H9 (cell line): ENCODE measurements at regions not wholly inside any gene's neighbourhood (a gene's known extent, or its start where the extent isn't known, plus 50 kb on each side); places are given as distances from the start of the nearest gene placed in this dataset.
A peak's percentile ranks its signal among the peaks of the same experiment; 100 is the strongest.

Experiments used
- DNase-seq: peaks from one replicate; pipeline ENCODE4 v3.0.0-alpha.2; 2017
- H2AFZ ChIP-seq: one replicate; pipeline ENCODE4 v1.6.1; 2013; ENCODE audit warnings: mild to moderate bottlenecking, low read length, control low read depth, moderate library complexity
- H2AK5ac ChIP-seq: 2 replicates; pipeline ENCODE4 v1.6.1; 2013; ENCODE audit warnings: low read length, control low read depth, mixed read lengths; ENCODE audit not compliant: insufficient read length
- H2BK120ac ChIP-seq: one replicate; pipeline ENCODE4 v1.6.1; 2013; ENCODE audit warnings: low read depth, mild to moderate bottlenecking, low read length, control low read depth, inconsistent platforms; ENCODE audit not compliant: poor library complexity, severe bottlenecking
- H2BK12ac ChIP-seq: 2 replicates; pipeline ENCODE4 v1.6.1; 2013; ENCODE audit warnings: low read length, control low read depth, mixed read lengths, low read depth; ENCODE audit not compliant: insufficient read length
- H2BK15ac ChIP-seq: 2 replicates; pipeline ENCODE4 v1.6.1; 2013; ENCODE audit warnings: low read depth, low read length, control low read depth
- H2BK20ac ChIP-seq: one replicate; pipeline ENCODE4 v1.6.1; 2013; ENCODE audit warnings: low read depth, mild to moderate bottlenecking, low read length, control low read depth, inconsistent platforms; ENCODE audit not compliant: poor library complexity, severe bottlenecking
- H2BK5ac ChIP-seq: 2 replicates; pipeline ENCODE4 v1.6.1; 2013; ENCODE audit warnings: low read length, control low read depth, mixed read lengths; ENCODE audit not compliant: insufficient read length
- H3K14ac ChIP-seq: 2 replicates; pipeline ENCODE4 v1.6.1; 2013; ENCODE audit warnings: low read length, control low read depth; ENCODE audit not compliant: insufficient read depth
- H3K18ac ChIP-seq: 2 replicates; pipeline ENCODE4 v1.6.1; 2013; ENCODE audit warnings: low read depth, mild to moderate bottlenecking, mixed read lengths, low read length, control low read depth; ENCODE audit not compliant: insufficient read length
- H3K23ac ChIP-seq: 2 replicates; pipeline ENCODE4 v1.6.1; 2013; ENCODE audit warnings: low read length, control low read depth, mixed read lengths, low read depth; ENCODE audit not compliant: insufficient read length
- H3K23me2 ChIP-seq: 2 replicates; pipeline ENCODE4 v1.6.1; 2013; ENCODE audit warnings: low read depth, mild to moderate bottlenecking, mixed read lengths, low read length, control low read depth; ENCODE audit not compliant: insufficient read length, poor library complexity, severe bottlenecking
- H3K27ac ChIP-seq: 2 replicates; pipeline ENCODE4 v1.5.1; 2013; ENCODE audit warnings: low read length, control low read depth, mixed read lengths, low read depth; ENCODE audit not compliant: insufficient read length
- H3K27me3 ChIP-seq: 2 replicates; pipeline ENCODE4 v1.6.1; 2013; ENCODE audit warnings: low read length, control low read depth, inconsistent platforms; ENCODE audit not compliant: insufficient read depth
- H3K4ac ChIP-seq: 2 replicates; pipeline ENCODE4 v1.6.1; 2013; ENCODE audit warnings: low read depth, mild to moderate bottlenecking, control low read depth, inconsistent platforms, low read length, moderate library complexity
- H3K4me1 ChIP-seq: 2 replicates; pipeline ENCODE4 v1.6.1; 2013; ENCODE audit warnings: low read length, control low read depth, inconsistent platforms; ENCODE audit not compliant: insufficient read depth
- H3K4me2 ChIP-seq: 2 replicates; pipeline ENCODE4 v1.6.1; 2013; ENCODE audit warnings: low read length, control low read depth, mixed read lengths; ENCODE audit not compliant: insufficient read length, insufficient read depth
- H3K56ac ChIP-seq: 2 replicates; pipeline ENCODE4 v1.6.1; 2013; ENCODE audit warnings: low read depth, mild to moderate bottlenecking, mixed read lengths, low read length, control low read depth; ENCODE audit not compliant: insufficient read length
- H3K79me1 ChIP-seq: 2 replicates; pipeline ENCODE4 v1.6.1; 2013; ENCODE audit warnings: low read depth, mild to moderate bottlenecking, moderate library complexity, low read length, control low read depth, inconsistent platforms; ENCODE audit not compliant: insufficient read depth, poor library complexity, severe bottlenecking
- H3K79me2 ChIP-seq: 2 replicates; pipeline ENCODE4 v1.6.1; 2013; ENCODE audit warnings: low read length, control low read depth, inconsistent platforms; ENCODE audit not compliant: insufficient read depth
- H3K9ac ChIP-seq: 2 replicates; pipeline ENCODE4 v1.6.1; 2013; ENCODE audit warnings: low read length, control low read depth, mixed read lengths; ENCODE audit not compliant: insufficient read length; ENCODE audit errors: extremely low read depth
- H3K9me3 ChIP-seq: one replicate; pipeline ENCODE4 v1.6.1; 2013; ENCODE audit warnings: low read depth, low read length, inconsistent platforms; ENCODE audit not compliant: control insufficient read depth
- H3T11ph ChIP-seq: one replicate; pipeline ENCODE4 v1.6.1; 2013; ENCODE audit warnings: mild to moderate bottlenecking, low read length, control low read depth, inconsistent platforms
- H4K20me1 ChIP-seq: one replicate; pipeline ENCODE4 v1.6.1; 2013; ENCODE audit not compliant: control insufficient read depth, insufficient read length, insufficient read depth
- H4K5ac ChIP-seq: 2 replicates; pipeline ENCODE4 v1.6.1; 2013; ENCODE audit warnings: low read depth, mild to moderate bottlenecking, mixed read lengths, low read length, control low read depth; ENCODE audit not compliant: insufficient read length
- H4K8ac ChIP-seq: replicated peaks from 2 replicates; pipeline ENCODE4 v1.6.1; 2013; ENCODE audit warnings: low read length, control low read depth, mixed read lengths, low read depth; ENCODE audit not compliant: insufficient read length
- H4K91ac ChIP-seq: 2 replicates; pipeline ENCODE4 v1.6.1; 2013; ENCODE audit warnings: low read depth, mild to moderate bottlenecking, moderate library complexity, mixed read lengths, low read length, control low read depth; ENCODE audit not compliant: insufficient read length
- H3K27ac Mint-ChIP-seq, 3 experiments: 2 replicates in 2 of 3; 3 replicates in 1 of 3; pipeline ENCODE4 v1.8.0; 2020 to 2021; ENCODE audit warnings: mixed read lengths in 3 of 3, mild to moderate bottlenecking in 1 of 3, moderate library complexity in 1 of 3
- H3K27me3 Mint-ChIP-seq: 2 replicates; pipeline ENCODE4 v1.8.0; 2021; ENCODE audit warnings: low read depth, mild to moderate bottlenecking, moderate library complexity, mixed read lengths
- H3K36me3 Mint-ChIP-seq, 3 experiments: 2 replicates in 2 of 3; 3 replicates in 1 of 3; pipeline ENCODE4 v1.8.0; 2020 to 2021; ENCODE audit warnings: low read depth in 3 of 3, mixed read lengths in 3 of 3; ENCODE audit not compliant: insufficient read depth in 1 of 3
- H3K4me1 Mint-ChIP-seq, 2 experiments: 2 replicates each; pipeline ENCODE4 v1.8.0; 2020; ENCODE audit warnings: mixed read lengths in 2 of 2
- H3K4me3 Mint-ChIP-seq, 2 experiments: 2 replicates in 1 of 2; 3 replicates in 1 of 2; pipeline ENCODE4 v1.8.0; 2020 to 2021; ENCODE audit warnings: mild to moderate bottlenecking in 2 of 2, mixed read lengths in 2 of 2, moderate library complexity in 1 of 2
- H3K9me3 Mint-ChIP-seq, 2 experiments: 2 replicates in 1 of 2; 3 replicates in 1 of 2; pipeline ENCODE4 v1.8.0; 2020; ENCODE audit warnings: mild to moderate bottlenecking in 2 of 2, mixed read lengths in 2 of 2, moderate library complexity in 1 of 2
- CTCF ChIP-seq: fragments of 200-600 bp; sonication (generic); conservative IDR thresholded peaks from 3 replicates; pipeline ENCODE4 v1.8.0; 2021; ENCODE audit warnings: antibody characterized with exemption, mild to moderate bottlenecking
- WGBS: extraction: QIAGEN DNeasy Blood & Tissue Kit; methylation state at CpG from one replicate; pipeline ENCODE4 v1.1.7; 2013; ENCODE audit warnings: missing lambda C conversion rate, low lambda C conversion rate, mixed read lengths; ENCODE audit not compliant: insufficient read length; ENCODE audit errors: extremely low coverage; 5-methylcytosine and 5-hydroxymethylcytosine counted together

GRCh38 chr10:78604721-78605120, 464.0 kb upstream of the ZMIZ1 start:
- Histone ChIP-seq H4K20me1 (no peaks in the 10 kb centered on the region), H3K23me2 (no peaks in the 10 kb centered on the region), H3K9me3 (no peaks in the 10 kb centered on the region), H3K9ac (no peak overlapping the region), H2BK120ac (no peak overlapping the region), H2BK20ac (no peak overlapping the region), H3K79me2 (no peaks in the 10 kb centered on the region), H2AK5ac (no peak overlapping the region), H4K91ac (no peak overlapping the region), H2BK5ac (no peak overlapping the region), H3K23ac (no peak overlapping the region), H3K4ac (no peak overlapping the region), H3K18ac (peak overlapping the region; percentile 49), H3K4me2 (no peak overlapping the region), H4K5ac (no peak overlapping the region), H2BK15ac (no peak overlapping the region), H3K56ac (no peak overlapping the region), H3T11ph (no peak overlapping the region), H3K27ac (no peak overlapping the region), H4K8ac (no peak overlapping the region), H3K14ac (no peak overlapping the region; the same call in 1 of the 2 replicates), H3K79me1 (no peaks in the 10 kb centered on the region), H2BK12ac (no peak overlapping the region), H2AFZ (no peak overlapping the region), H3K27me3 (no peaks in the 10 kb centered on the region), H3K4me1 (no peaks in the 10 kb centered on the region)
- Mint-ChIP-seq H3K9me3 (peaks cover 4 to 7% of the 10 kb centered on the region in 2 experiments; a peak in 3 of 5 replicates), H3K4me1 (0 out of 4 replicates have a peak, but pooled peaks cover 0 to 2% of the 10 kb centered on the region in 2 experiments), H3K27ac (no peak overlapping the region), H3K4me3 (no peak overlapping the region), H3K27me3 (peaks cover 7% of the 10 kb centered on the region), H3K36me3 (peaks cover 0 to 2% (median 0%) of the 10 kb centered on the region in 3 experiments; a peak in 1 of 7 replicates)
- WGBS: no CpG with 5 or more reads among the region's 3 CpGs
- peak; percentile 14 for DNase-seq
- no peak for TF ChIP-seq CTCF
